Lung (tissue), 11 donors: ENCODE measurements at regions not wholly inside any gene's neighbourhood (a gene's known extent, or its start where the extent isn't known, plus 50 kb on each side); places are given as distances from the start of the nearest gene placed in this dataset.

ENCODE experiments used
- ATAC-seq: fragments of 200-7000 bp; cut with Tn5 transposase; one replicate; pipeline ENCODE4 v1.9.1; 2020; ENCODE audit warnings: moderate number of reproducible peaks; ENCODE audit not compliant: insufficient read depth, low FRiP score
- DNase-seq, 3 donors: peaks; one replicate each; pipeline ENCODE4 v3.0.0-alpha.2; 2013 to 2017
- H3K27ac ChIP-seq, 2 donors: one replicate each; pipeline ENCODE4 v1.5.1; 2013; ENCODE audit warnings: mild to moderate bottlenecking in 2 of 2, moderate library complexity in 2 of 2, control low read depth in 1 of 2, inconsistent platforms in 1 of 2, low read depth in 1 of 2, low read length in 1 of 2
- H3K27me3 ChIP-seq, 3 donors: one replicate each; pipeline ENCODE4 v1.5.1; 2013; ENCODE audit warnings: low read length in 2 of 3; ENCODE audit not compliant: control insufficient read depth in 3 of 3, insufficient read depth in 3 of 3
- H3K36me3 ChIP-seq, 4 donors: one replicate each; pipeline ENCODE4 v1.5.1; 2013; ENCODE audit warnings: low read length in 4 of 4, mild to moderate bottlenecking in 1 of 4, moderate library complexity in 1 of 4; ENCODE audit not compliant: control insufficient read depth in 4 of 4, insufficient read depth in 4 of 4
- H3K4me1 ChIP-seq, 5 donors: one replicate each; pipeline ENCODE4 v1.5.1; 2013; ENCODE audit warnings: low read length in 5 of 5, mild to moderate bottlenecking in 2 of 5, moderate library complexity in 1 of 5; ENCODE audit not compliant: control insufficient read depth in 5 of 5, insufficient read depth in 5 of 5
- H3K4me3 ChIP-seq: one replicate; pipeline ENCODE4 v1.5.1; 2013; ENCODE audit warnings: mild to moderate bottlenecking, control low read depth, moderate library complexity
- H3K9ac ChIP-seq, 2 donors: one replicate each; pipeline ENCODE4 v1.5.1; 2013; ENCODE audit warnings: low read length in 2 of 2, control low read depth in 1 of 2; ENCODE audit not compliant: insufficient read depth in 1 of 2
- H3K9me3 ChIP-seq, 4 donors: one replicate each; pipeline ENCODE4 v1.5.1; 2013; ENCODE audit warnings: low read length in 3 of 4, mild to moderate bottlenecking in 1 of 4, moderate library complexity in 1 of 4; ENCODE audit not compliant: control insufficient read depth in 4 of 4, insufficient read depth in 3 of 4
- CTCF ChIP-seq: IDR thresholded peaks from 2 replicates; pipeline ENCODE4 v1.5.1; 2012; ENCODE audit warnings: mild to moderate bottlenecking; ENCODE audit errors: control extremely low read depth, extremely low read depth
- WGBS, 2 donors: extraction: QIAGEN DNeasy Blood & Tissue Kit; methylation state at CpG; one replicate each; pipeline ENCODE4 v1.1.7; 2013; 5-methylcytosine and 5-hydroxymethylcytosine counted together
- donor health status: control.
- donor health status: control.
- donor health status: Bipolar disorder and iron deficiency.
- donor health status: healthy.
- donor health status: DM: yes; HTN: yes; CAD: no.

- WGBS, 2 donors, result 82 to 91% methylated on average over 5 of the region's 5 CpGs
- H3K27me3 ChIP-seq, result no peaks in the 10 kb centered on the region
- ATAC-seq (no peak), DNase-seq (no peak)
- no peak overlapping the region for H3K27ac ChIP-seq
- no peak for TF ChIP-seq CTCF
- no peaks in the 10 kb centered on the region for H3K4me1 ChIP-seq
- no peak overlapping the region for H3K9ac ChIP-seq
- no peak overlapping the region for H3K4me3 ChIP-seq
- no peaks in the 10 kb centered on the region for H3K36me3 ChIP-seq
- H3K9me3 ChIP-seq, result peaks cover 0 to 4% (median 0%) of the 10 kb centered on the region in 4 donors
These were observed 82.4 kb upstream of the MIER3 start for GRCh38 chr5:57034201-57034916.

- H3K9ac ChIP-seq, result no peak overlapping the region
- TF ChIP-seq CTCF, result no peak
- no peak overlapping the region for H3K27ac ChIP-seq
- H3K27me3 ChIP-seq, result no peaks in the 10 kb centered on the region
- no peak for DNase-seq
- 89 to 90% methylated on average over 3 of the region's 3 CpGs for WGBS, 2 donors
- no peaks in the 10 kb centered on the region for H3K4me1 ChIP-seq
- ATAC-seq, result no peak
- H3K36me3 ChIP-seq, result no peaks in the 10 kb centered on the region
- H3K4me3 ChIP-seq, result no peak overlapping the region
- peaks cover 0 to 4% (median 0%) of the 10 kb centered on the region in 4 donors for H3K9me3 ChIP-seq
These were observed 84.0 kb upstream of the MIER3 start for GRCh38 chr5:57035955-57036354.

DNA sequence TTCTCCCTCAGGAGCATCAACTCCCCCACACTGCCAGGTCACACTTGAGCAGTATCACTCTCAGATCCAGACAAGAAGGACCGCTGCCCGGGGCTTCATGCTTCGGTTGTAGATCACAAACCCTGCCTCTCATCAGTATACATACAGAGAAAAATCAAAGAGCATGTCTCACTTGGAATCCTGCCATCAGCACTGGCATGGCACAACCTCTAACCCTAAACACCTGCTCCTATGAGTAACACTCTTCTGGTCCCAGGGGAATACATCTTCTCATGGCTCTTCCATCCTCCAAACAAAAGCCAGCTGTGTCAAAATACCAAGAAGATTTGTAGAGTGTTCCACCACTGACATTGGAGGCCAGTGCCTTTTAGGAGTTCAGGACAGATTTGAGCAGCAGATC, 84.8 kb upstream of the MIER3 start:
- no peak for TF ChIP-seq CTCF
- 88 to 95% methylated on average over 3 of the region's 3 CpGs for WGBS, 2 donors
- H3K36me3 ChIP-seq, result no peaks in the 10 kb centered on the region
- H3K27me3 ChIP-seq, result no peaks in the 10 kb centered on the region
- peaks cover 0 to 4% (median 0%) of the 10 kb centered on the region in 4 donors for H3K9me3 ChIP-seq
- ATAC-seq (no peak), DNase-seq (no peak)
- H3K27ac ChIP-seq, result no peak overlapping the region
- no peaks in the 10 kb centered on the region for H3K4me1 ChIP-seq
- no peak overlapping the region for H3K4me3 ChIP-seq
- no peak overlapping the region for H3K9ac ChIP-seq

- H3K9ac ChIP-seq, result no peak overlapping the region
- ATAC-seq, result no peak
- DNase-seq, result peak in 2 of 3 donors; percentile 8 to 12
- no peak for TF ChIP-seq CTCF
- no peak overlapping the region for H3K4me3 ChIP-seq
- no peaks in the 10 kb centered on the region for H3K4me1 ChIP-seq
- peaks cover 0 to under 1% (median 0%) of the 10 kb centered on the region in 4 donors for H3K9me3 ChIP-seq
- H3K36me3 ChIP-seq, result no peaks in the 10 kb centered on the region
- H3K27ac ChIP-seq, result no peak overlapping the region
- no peaks in the 10 kb centered on the region for H3K27me3 ChIP-seq
- 85 to 90% methylated on average over 6 of the region's 6 CpGs for WGBS, 2 donors
These were observed 85.4 kb upstream of the MIER3 start for GRCh38 chr5:57037355-57037754.
